K562 (cell line): ENCODE measurements at regions not wholly inside any gene's neighbourhood (a gene's known extent, or its start where the extent isn't known, plus 50 kb on each side); places are given as distances from the start of the nearest gene placed in this dataset.

Experiments
- ATAC-seq: fragments of 200-7000 bp; cut with Tn5 transposase; 3 replicates; pipeline ENCODE4 v1.9.1; 2020; ENCODE audit warnings: moderate library complexity
- BruUV-seq: library from RNA; stranded (reverse); fragments of 400-500 nt; replicated peaks from 2 replicates; lab custom pipeline; 2021; lab: Mats Ljungman, UMichigan
- CTCF ChIA-PET: fragments of 300-600 bp; formaldehyde crosslinking; extraction: SDS; loops from one replicate; lab custom pipeline; 2021; ENCODE audit warnings: low intra/inter-chr PET ratio; lab: Yijun Ruan, JAX
- POLR2A ChIA-PET: fragments of 300-600, 350-650 bp; sonication (Branson Sonifier 250); formaldehyde crosslinking; extraction: SDS; loops from one replicate; lab custom pipeline; 2021; ENCODE audit warnings: antibody characterized with exemption, inconsistent platforms; lab: Yijun Ruan, JAX
- DNase-seq, 4 experiments: peaks; one replicate each; pipeline versions ENCODE4 v3.0.0 to v3.0.0-alpha.2; 2011 to 2018; ENCODE audit warnings: low spot score in 3 of 4, mixed read lengths in 3 of 4; ENCODE audit errors: extremely low read depth in 1 of 4
- FAIRE-seq: peaks from 2 replicates; lab custom pipeline; 2011; peaks lifted over from hg19 to GRCh38; lab: Jason Lieb, UNC
- H2AFZ ChIP-seq: 2 replicates; pipeline ENCODE4 v1.6.0; 2011; ENCODE audit warnings: low read depth, low read length, control low read depth, inconsistent platforms
- H3K27ac ChIP-seq: fragments of 200-600 bp; 3 replicates; pipeline ENCODE4 v1.8.0; 2011; ENCODE audit warnings: low read depth, mild to moderate bottlenecking, control low read depth, inconsistent platforms, low read length, moderate library complexity, mixed read lengths; ENCODE audit errors: extremely low read depth
- H3K27me3 ChIP-seq, 2 experiments: fragments of 300-600 bp in 1 of 2; 2 replicates in 1 of 2; 3 replicates in 1 of 2; pipeline versions ENCODE4 v1.6.0 to v1.8.0; 2011; ENCODE audit warnings: inconsistent platforms in 2 of 2, low read length in 2 of 2, mild to moderate bottlenecking in 1 of 2, mixed read lengths in 1 of 2, moderate library complexity in 1 of 2; ENCODE audit not compliant: control insufficient read depth in 2 of 2, insufficient read depth in 2 of 2
- H3K36me3 ChIP-seq: fragments of 300-600 bp; 3 replicates; pipeline ENCODE4 v1.8.0; 2011; ENCODE audit warnings: mild to moderate bottlenecking, low read length, inconsistent platforms; ENCODE audit not compliant: control insufficient read depth, insufficient read depth
- H3K4me1 ChIP-seq, 2 experiments: fragments of 200-600 bp in 1 of 2; replicated peaks in 1 of 2; 2 replicates in 1 of 2; 3 replicates in 1 of 2; pipeline versions ENCODE4 v1.5.1 to v1.8.0; 2011; ENCODE audit warnings: inconsistent platforms in 2 of 2, low read length in 2 of 2, mild to moderate bottlenecking in 1 of 2, mixed read lengths in 1 of 2, moderate library complexity in 1 of 2; ENCODE audit not compliant: control insufficient read depth in 2 of 2, insufficient read depth in 2 of 2
- H3K4me2 ChIP-seq: 2 replicates; pipeline ENCODE4 v1.6.1; 2011; ENCODE audit warnings: low read length, control low read depth, inconsistent platforms, mixed read lengths; ENCODE audit not compliant: insufficient read depth
- H3K4me3 ChIP-seq: fragments of 200-600 bp; sonication (generic), shearing (Covaris generic); 2 replicates; pipeline ENCODE4 v1.5.1; 2016; ENCODE audit warnings: control low read depth, inconsistent platforms
- H3K79me2 ChIP-seq: fragments of 200-600 bp; 3 replicates; pipeline ENCODE4 v1.8.0; 2011; ENCODE audit warnings: low read length, inconsistent platforms; ENCODE audit not compliant: control insufficient read depth, insufficient read depth
- H3K9ac ChIP-seq, 2 experiments: 2 replicates each; pipeline versions ENCODE4 v1.6.0 to v1.6.1; 2011; ENCODE audit warnings: low read depth in 2 of 2, low read length in 2 of 2, control low read depth in 1 of 2, inconsistent platforms in 1 of 2, mild to moderate bottlenecking in 1 of 2, mixed read lengths in 1 of 2; ENCODE audit not compliant: insufficient read depth in 1 of 2
- H3K9me1 ChIP-seq: one replicate; pipeline ENCODE4 v1.6.0; 2011; ENCODE audit warnings: inconsistent platforms, mild to moderate bottlenecking, low read length, moderate library complexity; ENCODE audit not compliant: control insufficient read depth, insufficient read depth
- H3K9me3 ChIP-seq: replicated peaks from 2 replicates; pipeline ENCODE4 v1.5.1; 2011; ENCODE audit warnings: low read depth, low read length, inconsistent platforms; ENCODE audit not compliant: control insufficient read depth, insufficient read depth
- H4K20me1 ChIP-seq: replicated peaks from 2 replicates; pipeline ENCODE4 v1.6.1; 2011; ENCODE audit warnings: low read length, inconsistent platforms, mixed read lengths; ENCODE audit not compliant: control insufficient read depth, insufficient read depth
- CBX5 ChIP-seq: IDR thresholded peaks from 2 replicates; pipeline ENCODE4 v1.6.1; 2014; ENCODE audit warnings: low read depth, borderline replicate concordance
- CREBBP ChIP-seq: IDR thresholded peaks from one replicate; pipeline ENCODE4 v1.6.1; 2012; ENCODE audit warnings: low read depth, mild to moderate bottlenecking, control low read depth, inconsistent platforms, low read length
- E2F4 ChIP-seq: sonication (generic); formaldehyde crosslinking; IDR thresholded peaks from 2 replicates; pipeline ENCODE4 v1.8.0; 2022; ENCODE audit warnings: mild to moderate bottlenecking, low read depth, missing genetic modification reagents
- GABPA ChIP-seq: fragments of 200-800 bp; sonication (Bioruptor generic); conservative IDR thresholded peaks from 2 replicates; pipeline ENCODE4 v1.6.1; 2016; ENCODE audit warnings: low read depth, missing genetic modification characterization, missing compliant biosample characterization
- GATA2 ChIP-seq: sonication (generic); formaldehyde crosslinking; IDR thresholded peaks from 2 replicates; pipeline ENCODE4 v1.4.0; 2020; ENCODE audit warnings: mild to moderate bottlenecking, missing genetic modification reagents
- GATAD2B ChIP-seq: fragments of 450-650 bp; IDR thresholded peaks from 2 replicates; pipeline ENCODE4 v1.6.1; 2017; ENCODE audit warnings: mild to moderate bottlenecking, borderline replicate concordance
- GTF2F1 ChIP-seq: IDR thresholded peaks from 2 replicates; pipeline ENCODE4 v1.6.1; 2011; ENCODE audit warnings: low read depth, low read length, improper control_type of control experiment
- KDM5B ChIP-seq: fragments of 200-600 bp; sonication (generic); IDR thresholded peaks from 2 replicates; pipeline ENCODE4 v1.6.1; 2012; ENCODE audit warnings: low read depth, mild to moderate bottlenecking, moderate library complexity, low read length, control low read depth, inconsistent platforms; ENCODE audit not compliant: insufficient replicate concordance
- LEF1 ChIP-seq: fragments of 450-650 bp; IDR thresholded peaks from 2 replicates; pipeline ENCODE4 v1.6.1; 2016; ENCODE audit warnings: mild to moderate bottlenecking
- MCM5 ChIP-seq: fragments of 450-650 bp; IDR thresholded peaks from 2 replicates; pipeline ENCODE4 v1.6.1; 2016; ENCODE audit warnings: low read depth
- MED1 ChIP-seq: sonication (generic); formaldehyde crosslinking; IDR thresholded peaks from 2 replicates; pipeline ENCODE4 v1.8.1; 2023; ENCODE audit warnings: missing genetic modification reagents, borderline replicate concordance
- NFIX ChIP-seq: fragments of 250-450 bp; sonication (Bioruptor Pico); IDR thresholded peaks from 2 replicates; pipeline ENCODE4 v1.4.0; 2020; ENCODE audit warnings: low read depth, mild to moderate bottlenecking, moderate library complexity
- NR2C2 ChIP-seq, 2 experiments: fragments of 200-800 bp in 1 of 2; sonication (Bioruptor generic) in 1 of 2; sonication (generic) in 1 of 2; formaldehyde crosslinking in 1 of 2; IDR thresholded peaks; 2 replicates each; pipeline versions ENCODE4 v1.6.1 to v1.8.0; 2016 to 2022; ENCODE audit warnings: mild to moderate bottlenecking in 1 of 2, missing compliant biosample characterization in 1 of 2, missing genetic modification characterization in 1 of 2, missing genetic modification reagents in 1 of 2
- PHTF2 ChIP-seq: fragments of 250-450 bp; sonication (Bioruptor Pico); IDR thresholded peaks from 2 replicates; pipeline ENCODE4 v1.5.0; 2021; ENCODE audit warnings: mild to moderate bottlenecking
- ZNF311 ChIP-seq: fragments of 250-450 bp; sonication (Bioruptor Pico); IDR thresholded peaks from 2 replicates; pipeline ENCODE4 v1.4.0; 2020; ENCODE audit warnings: mild to moderate bottlenecking, moderate library complexity
- ZNF324 ChIP-seq: fragments of 250-450 bp; sonication (Bioruptor Pico); IDR thresholded peaks from 2 replicates; pipeline ENCODE4 v1.4.0; 2020; ENCODE audit warnings: mild to moderate bottlenecking
- ZNF444 ChIP-seq: fragments of 250-450 bp; sonication (Bioruptor Pico); IDR thresholded peaks from 2 replicates; pipeline ENCODE4 v1.4.0; 2020; ENCODE audit warnings: mild to moderate bottlenecking, moderate library complexity
- WGBS: fragments of 100-300 bp; shearing (Covaris generic); methylation state at CpG from one replicate; pipeline ENCODE4 v1.1.6; 2016; ENCODE audit warnings: low coverage, mixed read lengths; ENCODE audit not compliant: insufficient coverage; ENCODE audit errors: missing lambda C conversion rate; 5-methylcytosine and 5-hydroxymethylcytosine counted together
- in situ Hi-C: fragments of 300-500 bp; cut with MboI; formaldehyde crosslinking; loops from 4 replicates; pipeline ENCODE4 v1.15.0; 2018; ENCODE audit warnings: inconsistent platforms, mixed read lengths
- intact Hi-C: fragments of 100-400 bp; cut with micrococcal nuclease; formaldehyde crosslinking; loops from 2 replicates; pipeline ENCODE4 v1.14.2; 2022
- TF ChIP-seq, protein P1 (sequence below): sonication (generic); formaldehyde crosslinking; IDR thresholded peaks from 2 replicates; pipeline ENCODE4 v1.8.1; 2023; ENCODE audit warnings: mild to moderate bottlenecking, missing genetic modification reagents
- TF ChIP-seq, protein P2 (sequence below): fragments of 250-450 bp; sonication (Bioruptor Pico); IDR thresholded peaks from 2 replicates; pipeline ENCODE4 v1.4.0; 2020

DNA sequence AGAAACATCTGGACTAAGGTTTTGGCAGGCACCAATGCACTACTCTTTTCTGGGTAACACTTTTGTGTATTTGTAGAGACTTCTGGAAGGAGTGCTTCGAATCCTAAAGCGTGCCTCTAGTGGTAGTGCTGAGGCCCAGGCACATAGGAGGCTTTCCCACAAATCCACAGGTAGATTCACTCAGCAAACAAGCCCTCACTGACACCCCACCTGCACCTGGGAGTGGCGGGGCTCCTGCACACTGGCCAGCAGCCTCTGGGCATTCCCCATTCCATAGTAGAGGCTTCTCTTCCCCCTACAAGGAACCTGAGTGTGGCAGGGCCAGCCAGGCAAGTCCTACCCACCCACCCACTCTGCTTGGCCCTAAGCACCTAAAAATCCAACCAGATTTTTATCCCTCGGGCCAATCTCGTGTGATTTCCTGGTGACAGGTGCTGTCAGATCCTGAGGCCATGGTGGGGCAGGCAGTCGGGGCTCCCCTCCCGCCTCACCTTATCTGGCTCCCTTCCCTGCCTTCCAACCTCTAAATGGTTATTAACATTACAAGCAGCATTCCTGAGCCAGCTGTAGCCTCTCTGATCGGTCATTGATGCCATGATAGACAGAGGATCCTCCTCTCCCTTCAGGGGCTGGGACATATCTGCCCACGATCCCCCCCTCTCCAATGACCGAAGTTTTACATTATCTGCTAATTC is 82.4 kb downstream of the SLC2A10 start:
- Histone ChIP-seq H3K9ac (no peak overlapping the region), H2AFZ (no peak overlapping the region), H3K79me2 (no peaks in the 10 kb centered on the region), H3K9me1 (no peaks in the 10 kb centered on the region), H3K4me3 (no peak overlapping the region), H3K27me3 (peaks cover 4 to 22% of the 10 kb centered on the region in 2 experiments; a peak in 4 of 5 replicates), H3K36me3 (no peaks in the 10 kb centered on the region), H3K27ac (no peak overlapping the region), H3K9me3 (no peaks in the 10 kb centered on the region), H3K4me1 (no peaks in the 10 kb centered on the region), H3K4me2 (no peak overlapping the region), H4K20me1 (no peaks in the 10 kb centered on the region; the same call in 1 of the 2 replicates)
- FAIRE-seq: no peak
- intact Hi-C loops (no loop called here), in situ Hi-C loops (no loop called here)
- ChIA-PET POLR2A (no interaction called here), CTCF (interaction anchor here (0.6 kb wide), 1 partner anchor 351 kb away, joined by 3 read pairs; no protein-coding TSS in a partner anchor)
- no peak for DNase-seq
- ATAC-seq: no peak
- BruUV-seq: no TSS peak
- 0% methylated on average over 10 of the region's 10 CpGs for WGBS
- TF ChIP-seq NFIX (no peak), PHTF2 (no peak), CREBBP (no peak), GATAD2B (no peak), MCM5 (no peak), GABPA (tag) (no peak), ZNF324 (no peak), CBX5 (no peak), GATA2 (CRISPR knock-in tag) (no peak), ZNF311 (CRISPR knock-in tag) (no peak), ZNF444 (CRISPR knock-in tag) (no peak), GTF2F1 (no peak), LEF1 (no peak), KDM5B (no peak), MED1 (no peak), E2F4 (no peak), NR2C2 (CRISPR knock-in tag; IDR thresholded peaks at IDR 0.05) (no peak), NR2C2 (tag; IDR thresholded peaks at IDR 0.05) (no peak)
- TF ChIP-seq, protein P1, sequence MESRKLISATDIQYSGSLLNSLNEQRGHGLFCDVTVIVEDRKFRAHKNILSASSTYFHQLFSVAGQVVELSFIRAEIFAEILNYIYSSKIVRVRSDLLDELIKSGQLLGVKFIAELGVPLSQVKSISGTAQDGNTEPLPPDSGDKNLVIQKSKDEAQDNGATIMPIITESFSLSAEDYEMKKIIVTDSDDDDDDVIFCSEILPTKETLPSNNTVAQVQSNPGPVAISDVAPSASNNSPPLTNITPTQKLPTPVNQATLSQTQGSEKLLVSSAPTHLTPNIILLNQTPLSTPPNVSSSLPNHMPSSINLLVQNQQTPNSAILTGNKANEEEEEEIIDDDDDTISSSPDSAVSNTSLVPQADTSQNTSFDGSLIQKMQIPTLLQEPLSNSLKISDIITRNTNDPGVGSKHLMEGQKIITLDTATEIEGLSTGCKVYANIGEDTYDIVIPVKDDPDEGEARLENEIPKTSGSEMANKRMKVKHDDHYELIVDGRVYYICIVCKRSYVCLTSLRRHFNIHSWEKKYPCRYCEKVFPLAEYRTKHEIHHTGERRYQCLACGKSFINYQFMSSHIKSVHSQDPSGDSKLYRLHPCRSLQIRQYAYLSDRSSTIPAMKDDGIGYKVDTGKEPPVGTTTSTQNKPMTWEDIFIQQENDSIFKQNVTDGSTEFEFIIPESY: no peak
- TF ChIP-seq, protein P2, sequence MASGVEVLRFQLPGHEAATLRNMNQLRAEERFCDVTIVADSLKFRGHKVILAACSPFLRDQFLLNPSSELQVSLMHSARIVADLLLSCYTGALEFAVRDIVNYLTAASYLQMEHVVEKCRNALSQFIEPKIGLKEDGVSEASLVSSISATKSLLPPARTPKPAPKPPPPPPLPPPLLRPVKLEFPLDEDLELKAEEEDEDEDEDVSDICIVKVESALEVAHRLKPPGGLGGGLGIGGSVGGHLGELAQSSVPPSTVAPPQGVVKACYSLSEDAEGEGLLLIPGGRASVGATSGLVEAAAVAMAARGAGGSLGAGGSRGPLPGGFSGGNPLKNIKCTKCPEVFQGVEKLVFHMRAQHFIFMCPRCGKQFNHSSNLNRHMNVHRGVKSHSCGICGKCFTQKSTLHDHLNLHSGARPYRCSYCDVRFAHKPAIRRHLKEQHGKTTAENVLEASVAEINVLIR (CRISPR knock-in tag): no peak
